H9 (cell line): ENCODE measurements at regions not wholly inside any gene's neighbourhood (a gene's known extent, or its start where the extent isn't known, plus 50 kb on each side); places are given as distances from the start of the nearest gene placed in this dataset.
"Not testable (repeated sequence)": the region's sequence is repeated elsewhere in the genome, so short reads cannot be mapped to it uniquely, and the experiment has no call there.

Experiments used
- DNase-seq: peaks from one replicate; pipeline ENCODE4 v3.0.0-alpha.2; 2017
- H2AFZ ChIP-seq: one replicate; pipeline ENCODE4 v1.6.1; 2013; ENCODE audit warnings: mild to moderate bottlenecking, low read length, control low read depth, moderate library complexity
- H2AK5ac ChIP-seq: 2 replicates; pipeline ENCODE4 v1.6.1; 2013; ENCODE audit warnings: low read length, control low read depth, mixed read lengths; ENCODE audit not compliant: insufficient read length
- H2BK120ac ChIP-seq: one replicate; pipeline ENCODE4 v1.6.1; 2013; ENCODE audit warnings: low read depth, mild to moderate bottlenecking, low read length, control low read depth, inconsistent platforms; ENCODE audit not compliant: poor library complexity, severe bottlenecking
- H2BK12ac ChIP-seq: 2 replicates; pipeline ENCODE4 v1.6.1; 2013; ENCODE audit warnings: low read length, control low read depth, mixed read lengths, low read depth; ENCODE audit not compliant: insufficient read length
- H2BK15ac ChIP-seq: 2 replicates; pipeline ENCODE4 v1.6.1; 2013; ENCODE audit warnings: low read depth, low read length, control low read depth
- H2BK20ac ChIP-seq: one replicate; pipeline ENCODE4 v1.6.1; 2013; ENCODE audit warnings: low read depth, mild to moderate bottlenecking, low read length, control low read depth, inconsistent platforms; ENCODE audit not compliant: poor library complexity, severe bottlenecking
- H2BK5ac ChIP-seq: 2 replicates; pipeline ENCODE4 v1.6.1; 2013; ENCODE audit warnings: low read length, control low read depth, mixed read lengths; ENCODE audit not compliant: insufficient read length
- H3K14ac ChIP-seq: 2 replicates; pipeline ENCODE4 v1.6.1; 2013; ENCODE audit warnings: low read length, control low read depth; ENCODE audit not compliant: insufficient read depth
- H3K18ac ChIP-seq: 2 replicates; pipeline ENCODE4 v1.6.1; 2013; ENCODE audit warnings: low read depth, mild to moderate bottlenecking, mixed read lengths, low read length, control low read depth; ENCODE audit not compliant: insufficient read length
- H3K23ac ChIP-seq: 2 replicates; pipeline ENCODE4 v1.6.1; 2013; ENCODE audit warnings: low read length, control low read depth, mixed read lengths, low read depth; ENCODE audit not compliant: insufficient read length
- H3K23me2 ChIP-seq: 2 replicates; pipeline ENCODE4 v1.6.1; 2013; ENCODE audit warnings: low read depth, mild to moderate bottlenecking, mixed read lengths, low read length, control low read depth; ENCODE audit not compliant: insufficient read length, poor library complexity, severe bottlenecking
- H3K27ac ChIP-seq: 2 replicates; pipeline ENCODE4 v1.5.1; 2013; ENCODE audit warnings: low read length, control low read depth, mixed read lengths, low read depth; ENCODE audit not compliant: insufficient read length
- H3K27me3 ChIP-seq: 2 replicates; pipeline ENCODE4 v1.6.1; 2013; ENCODE audit warnings: low read length, control low read depth, inconsistent platforms; ENCODE audit not compliant: insufficient read depth
- H3K4ac ChIP-seq: 2 replicates; pipeline ENCODE4 v1.6.1; 2013; ENCODE audit warnings: low read depth, mild to moderate bottlenecking, control low read depth, inconsistent platforms, low read length, moderate library complexity
- H3K4me1 ChIP-seq: 2 replicates; pipeline ENCODE4 v1.6.1; 2013; ENCODE audit warnings: low read length, control low read depth, inconsistent platforms; ENCODE audit not compliant: insufficient read depth
- H3K4me2 ChIP-seq: 2 replicates; pipeline ENCODE4 v1.6.1; 2013; ENCODE audit warnings: low read length, control low read depth, mixed read lengths; ENCODE audit not compliant: insufficient read length, insufficient read depth
- H3K56ac ChIP-seq: 2 replicates; pipeline ENCODE4 v1.6.1; 2013; ENCODE audit warnings: low read depth, mild to moderate bottlenecking, mixed read lengths, low read length, control low read depth; ENCODE audit not compliant: insufficient read length
- H3K79me1 ChIP-seq: 2 replicates; pipeline ENCODE4 v1.6.1; 2013; ENCODE audit warnings: low read depth, mild to moderate bottlenecking, moderate library complexity, low read length, control low read depth, inconsistent platforms; ENCODE audit not compliant: insufficient read depth, poor library complexity, severe bottlenecking
- H3K79me2 ChIP-seq: 2 replicates; pipeline ENCODE4 v1.6.1; 2013; ENCODE audit warnings: low read length, control low read depth, inconsistent platforms; ENCODE audit not compliant: insufficient read depth
- H3K9ac ChIP-seq: 2 replicates; pipeline ENCODE4 v1.6.1; 2013; ENCODE audit warnings: low read length, control low read depth, mixed read lengths; ENCODE audit not compliant: insufficient read length; ENCODE audit errors: extremely low read depth
- H3K9me3 ChIP-seq: one replicate; pipeline ENCODE4 v1.6.1; 2013; ENCODE audit warnings: low read depth, low read length, inconsistent platforms; ENCODE audit not compliant: control insufficient read depth
- H3T11ph ChIP-seq: one replicate; pipeline ENCODE4 v1.6.1; 2013; ENCODE audit warnings: mild to moderate bottlenecking, low read length, control low read depth, inconsistent platforms
- H4K20me1 ChIP-seq: one replicate; pipeline ENCODE4 v1.6.1; 2013; ENCODE audit not compliant: control insufficient read depth, insufficient read length, insufficient read depth
- H4K5ac ChIP-seq: 2 replicates; pipeline ENCODE4 v1.6.1; 2013; ENCODE audit warnings: low read depth, mild to moderate bottlenecking, mixed read lengths, low read length, control low read depth; ENCODE audit not compliant: insufficient read length
- H4K8ac ChIP-seq: replicated peaks from 2 replicates; pipeline ENCODE4 v1.6.1; 2013; ENCODE audit warnings: low read length, control low read depth, mixed read lengths, low read depth; ENCODE audit not compliant: insufficient read length
- H4K91ac ChIP-seq: 2 replicates; pipeline ENCODE4 v1.6.1; 2013; ENCODE audit warnings: low read depth, mild to moderate bottlenecking, moderate library complexity, mixed read lengths, low read length, control low read depth; ENCODE audit not compliant: insufficient read length
- H3K27ac Mint-ChIP-seq, 3 experiments: 2 replicates in 2 of 3; 3 replicates in 1 of 3; pipeline ENCODE4 v1.8.0; 2020 to 2021; ENCODE audit warnings: mixed read lengths in 3 of 3, mild to moderate bottlenecking in 1 of 3, moderate library complexity in 1 of 3
- H3K27me3 Mint-ChIP-seq: 2 replicates; pipeline ENCODE4 v1.8.0; 2021; ENCODE audit warnings: low read depth, mild to moderate bottlenecking, moderate library complexity, mixed read lengths
- H3K36me3 Mint-ChIP-seq, 3 experiments: 2 replicates in 2 of 3; 3 replicates in 1 of 3; pipeline ENCODE4 v1.8.0; 2020 to 2021; ENCODE audit warnings: low read depth in 3 of 3, mixed read lengths in 3 of 3; ENCODE audit not compliant: insufficient read depth in 1 of 3
- H3K4me1 Mint-ChIP-seq, 2 experiments: 2 replicates each; pipeline ENCODE4 v1.8.0; 2020; ENCODE audit warnings: mixed read lengths in 2 of 2
- H3K4me3 Mint-ChIP-seq, 2 experiments: 2 replicates in 1 of 2; 3 replicates in 1 of 2; pipeline ENCODE4 v1.8.0; 2020 to 2021; ENCODE audit warnings: mild to moderate bottlenecking in 2 of 2, mixed read lengths in 2 of 2, moderate library complexity in 1 of 2
- H3K9me3 Mint-ChIP-seq, 2 experiments: 2 replicates in 1 of 2; 3 replicates in 1 of 2; pipeline ENCODE4 v1.8.0; 2020; ENCODE audit warnings: mild to moderate bottlenecking in 2 of 2, mixed read lengths in 2 of 2, moderate library complexity in 1 of 2
- CTCF ChIP-seq: fragments of 200-600 bp; sonication (generic); conservative IDR thresholded peaks from 3 replicates; pipeline ENCODE4 v1.8.0; 2021; ENCODE audit warnings: antibody characterized with exemption, mild to moderate bottlenecking
- WGBS: extraction: QIAGEN DNeasy Blood & Tissue Kit; methylation state at CpG from one replicate; pipeline ENCODE4 v1.1.7; 2013; ENCODE audit warnings: missing lambda C conversion rate, low lambda C conversion rate, mixed read lengths; ENCODE audit not compliant: insufficient read length; ENCODE audit errors: extremely low coverage; 5-methylcytosine and 5-hydroxymethylcytosine counted together

DNA sequence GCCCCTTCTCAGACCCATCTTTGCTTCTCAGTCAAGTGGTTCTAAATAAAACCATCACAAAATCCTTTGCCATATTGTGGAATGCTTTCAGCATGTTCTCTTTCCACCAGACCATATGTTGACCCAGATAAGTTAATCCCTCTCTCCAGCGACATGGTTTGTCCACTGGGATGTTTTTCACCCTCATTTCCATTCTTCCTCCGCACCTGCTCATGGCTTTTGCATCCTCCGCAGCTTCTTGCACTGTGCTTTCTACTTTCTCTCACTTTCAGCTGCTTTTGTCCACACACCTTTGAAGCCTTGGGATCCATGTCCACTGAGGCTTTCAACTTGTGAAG is 52.3 kb upstream of the WAC start:
- H2BK15ac ChIP-seq: no peak overlapping the region
- H2BK12ac ChIP-seq: no peak overlapping the region
- H2BK20ac ChIP-seq: no peak overlapping the region
- peaks cover 2% of the 10 kb centered on the region; the same call in 1 of the 2 replicates for H3K27me3 Mint-ChIP-seq
- H3K27ac ChIP-seq: no peak overlapping the region
- H3K27ac Mint-ChIP-seq: no peak overlapping the region
- no peak overlapping the region for H4K5ac ChIP-seq
- H3K14ac ChIP-seq: no peak overlapping the region
- no peak overlapping the region for H3K56ac ChIP-seq
- no peak for TF ChIP-seq CTCF
- H2AFZ ChIP-seq: no peak overlapping the region
- no peak overlapping the region for H3K18ac ChIP-seq
- no peak for DNase-seq
- H3K4me2 ChIP-seq: no peak overlapping the region
- H3K79me1 ChIP-seq: no peaks in the 10 kb centered on the region
- no peak overlapping the region for H2AK5ac ChIP-seq
- H3K4me1 ChIP-seq: no peaks in the 10 kb centered on the region
- H3K9ac ChIP-seq: no peak overlapping the region
- H2BK5ac ChIP-seq: no peak overlapping the region
- H3T11ph ChIP-seq: no peak overlapping the region
- H3K36me3 Mint-ChIP-seq: no peaks in the 10 kb centered on the region
- H3K9me3 Mint-ChIP-seq: no peaks in the 10 kb centered on the region; a peak in 1 of 5 replicates
- no peak overlapping the region for H4K91ac ChIP-seq
- H3K4me1 Mint-ChIP-seq: 0 out of 4 replicates have a peak, but pooled peaks cover 0 to 4% of the 10 kb centered on the region in 2 experiments
- H3K4me3 Mint-ChIP-seq: no peak overlapping the region
- H3K23ac ChIP-seq: no peak overlapping the region
- H3K27me3 ChIP-seq: no peaks in the 10 kb centered on the region
- H4K20me1 ChIP-seq: no peaks in the 10 kb centered on the region
- no peaks in the 10 kb centered on the region for H3K23me2 ChIP-seq
- H3K4ac ChIP-seq: no peak overlapping the region
- no peak overlapping the region for H2BK120ac ChIP-seq
- WGBS: no CpG with 5 or more reads among the region's 3 CpGs
- H3K9me3 ChIP-seq: no peaks in the 10 kb centered on the region
- no peak overlapping the region for H4K8ac ChIP-seq
- H3K79me2 ChIP-seq: no peaks in the 10 kb centered on the region

- H3K27ac Mint-ChIP-seq, H3K4me1 Mint-ChIP-seq: not testable (repeated sequence)
Measured at GRCh38 chr10:28481346-28481745, 51.6 kb upstream of the WAC start.

More at GRCh38 chr10:28481346-28481745, 51.6 kb upstream of the WAC start:
- H4K5ac ChIP-seq, H3K23ac ChIP-seq, H3K27me3 Mint-ChIP-seq, H3K9ac ChIP-seq, H3K27me3 ChIP-seq, H3K36me3 Mint-ChIP-seq, H4K91ac ChIP-seq, H3K79me1 ChIP-seq, H3K18ac ChIP-seq, DNase-seq, H2AK5ac ChIP-seq, H3K4me3 Mint-ChIP-seq, H2BK20ac ChIP-seq, H2BK5ac ChIP-seq, H3K9me3 ChIP-seq, H3K4ac ChIP-seq, H3K23me2 ChIP-seq, H3K4me1 ChIP-seq, H4K20me1 ChIP-seq, H3K14ac ChIP-seq, H3K27ac ChIP-seq, H3T11ph ChIP-seq, H2AFZ ChIP-seq, H3K9me3 Mint-ChIP-seq, H2BK12ac ChIP-seq, H4K8ac ChIP-seq, H3K79me2 ChIP-seq, H3K4me2 ChIP-seq, H3K56ac ChIP-seq, H2BK15ac ChIP-seq, H2BK120ac ChIP-seq: not testable (repeated sequence)
- WGBS: no CpG with 5 or more reads among the region's 5 CpGs
